HepG2 (cell line): ENCODE measurements at regions not wholly inside any gene's neighbourhood (a gene's known extent, or its start where the extent isn't known, plus 50 kb on each side); places are given as distances from the start of the nearest gene placed in this dataset.
"Not testable (repeated sequence)": the region's sequence is repeated elsewhere in the genome, so short reads cannot be mapped to it uniquely, and the experiment has no call there.

Experiments used
- ATAC-seq: fragments of 200-7000 bp; cut with Tn5 transposase; 3 replicates; pipeline ENCODE4 v1.9.1; 2020; ENCODE audit warnings: mild to moderate bottlenecking, moderate library complexity
- BruUV-seq: library from RNA; stranded (reverse); fragments of 400-500 nt; replicated peaks from 2 replicates; lab custom pipeline; 2021; lab: Mats Ljungman, UMichigan
- CTCF ChIA-PET: fragments of 300-600 bp; formaldehyde crosslinking; extraction: SDS; loops from one replicate; lab custom pipeline; 2021; ENCODE audit warnings: low total read pairs, inconsistent platforms, low intra/inter-chr PET ratio; lab: Yijun Ruan, JAX
- POLR2A ChIA-PET: fragments of 350-600 bp; sonication (Branson Sonifier 250); formaldehyde crosslinking; loops from one replicate; lab custom pipeline; 2020; ENCODE audit warnings: antibody characterized with exemption, inconsistent platforms; lab: Yijun Ruan, JAX
- DNase-seq: peaks from one replicate; pipeline ENCODE4 v3.0.0-alpha.2; 2015; ENCODE audit warnings: low spot score
- FAIRE-seq: peaks from 3 replicates; lab custom pipeline; 2011; peaks lifted over from hg19 to GRCh38; lab: Jason Lieb, UNC
- H2AFZ ChIP-seq: one replicate; pipeline ENCODE4 v1.6.1; 2011; ENCODE audit warnings: low read length, inconsistent platforms
- H3K27ac ChIP-seq: fragments of 300-600 bp; 3 replicates; pipeline ENCODE4 v1.8.0; 2011; ENCODE audit warnings: mixed run types, mild to moderate bottlenecking, mixed read lengths, low read length, inconsistent platforms; ENCODE audit not compliant: insufficient read depth; ENCODE audit errors: extremely low read length
- H3K27me3 ChIP-seq, 2 experiments: fragments of 200-600 bp in 1 of 2; 2 replicates in 1 of 2; 3 replicates in 1 of 2; pipeline versions ENCODE4 v1.6.0 to v1.8.0; 2011; ENCODE audit warnings: low read length in 2 of 2, mild to moderate bottlenecking in 2 of 2, moderate library complexity in 2 of 2, inconsistent platforms in 1 of 2; ENCODE audit not compliant: insufficient read depth in 2 of 2, control insufficient read depth in 1 of 2
- H3K36me3 ChIP-seq, 2 experiments: fragments of 200-600 bp in 1 of 2; replicated peaks in 1 of 2; 2 replicates in 1 of 2; 3 replicates in 1 of 2; pipeline versions ENCODE4 v1.5.1 to v1.8.0; 2011; ENCODE audit warnings: low read length in 2 of 2, inconsistent platforms in 1 of 2; ENCODE audit not compliant: insufficient read depth in 2 of 2, control insufficient read depth in 1 of 2
- H3K4me1 ChIP-seq: 2 replicates; pipeline ENCODE4 v1.5.1; 2012; ENCODE audit warnings: low read length, inconsistent platforms; ENCODE audit not compliant: insufficient read depth
- H3K4me2 ChIP-seq: 2 replicates; pipeline ENCODE4 v1.6.0; 2011; ENCODE audit warnings: low read depth, low read length, inconsistent platforms
- H3K4me3 ChIP-seq, 3 experiments: fragments of 200-600 bp in 1 of 3; sonication (generic), shearing (Covaris generic) in 1 of 3; replicated peaks in 1 of 3; 2 replicates each; pipeline ENCODE4 v1.5.1; 2011 to 2016; ENCODE audit warnings: low read length in 3 of 3, inconsistent platforms in 2 of 3, low read depth in 2 of 3, mild to moderate bottlenecking in 2 of 3, control low read depth in 1 of 3, mixed read lengths in 1 of 3; ENCODE audit not compliant: insufficient read depth in 1 of 3
- H3K79me2 ChIP-seq: one replicate; pipeline ENCODE4 v1.6.1; 2011; ENCODE audit warnings: low read length, inconsistent platforms; ENCODE audit not compliant: insufficient read depth
- H3K9ac ChIP-seq: 2 replicates; pipeline ENCODE4 v1.6.0; 2011; ENCODE audit warnings: mild to moderate bottlenecking, low read depth, low read length, inconsistent platforms; ENCODE audit not compliant: insufficient read depth
- H3K9me3 ChIP-seq: 2 replicates; pipeline ENCODE4 v1.5.1; 2012; ENCODE audit warnings: mild to moderate bottlenecking, low read length
- H4K20me1 ChIP-seq: 2 replicates; pipeline ENCODE4 v1.6.0; 2011; ENCODE audit warnings: inconsistent platforms, mild to moderate bottlenecking, low read length, moderate library complexity; ENCODE audit not compliant: insufficient read depth
- FOXA1 ChIP-seq, 2 experiments: fragments of 450-650 bp in 1 of 2; sonication (generic) in 1 of 2; formaldehyde crosslinking in 1 of 2; IDR thresholded peaks; 2 replicates each; pipeline versions ENCODE4 v1.4.0 to v1.6.1; 2016 to 2020; ENCODE audit warnings: missing genetic modification reagents in 1 of 2
- GATA4 ChIP-seq: sonication (generic); IDR thresholded peaks from 2 replicates; pipeline ENCODE4 v1.6.1; 2016; ENCODE audit warnings: antibody characterized with exemption, low read depth, borderline replicate concordance
- HMG20A ChIP-seq: IDR thresholded peaks from 2 replicates; pipeline ENCODE4 v1.6.1; 2016; ENCODE audit warnings: borderline replicate concordance
- PATZ1 ChIP-seq: sonication (generic); formaldehyde crosslinking; IDR thresholded peaks from 2 replicates; pipeline ENCODE4 v1.4.0; 2020; ENCODE audit warnings: missing genetic modification reagents
- RBM39 ChIP-seq: fragments of 200-400 bp; formaldehyde crosslinking; IDR thresholded peaks from one replicate; pipeline ENCODE4 v1.6.1; 2018; ENCODE audit warnings: antibody characterized with exemption, mild to moderate bottlenecking, low read depth, low read length; ENCODE audit not compliant: poor library complexity, severe bottlenecking
- SOX6 ChIP-seq, 2 experiments: fragments of 450-650 bp in 1 of 2; sonication (generic) in 1 of 2; formaldehyde crosslinking in 1 of 2; IDR thresholded peaks; 2 replicates each; pipeline versions ENCODE4 v1.4.0 to v1.6.1; 2017 to 2020; ENCODE audit warnings: antibody characterized with exemption in 1 of 2, mild to moderate bottlenecking in 1 of 2, missing genetic modification reagents in 1 of 2
- SP5 ChIP-seq: IDR thresholded peaks from 2 replicates; pipeline ENCODE4 v1.6.1; 2016; ENCODE audit warnings: low read depth, borderline replicate concordance
- YY1 ChIP-seq: IDR thresholded peaks from 2 replicates; pipeline ENCODE4 v1.6.1; 2011; ENCODE audit warnings: low read length, low read depth, moderate library complexity, mild to moderate bottlenecking; ENCODE audit not compliant: insufficient read depth, insufficient replicate concordance
- ZNF292 ChIP-seq: sonication (generic); formaldehyde crosslinking; IDR thresholded peaks from 2 replicates; pipeline ENCODE4 v1.8.1; 2022; ENCODE audit warnings: mild to moderate bottlenecking, low read depth, missing genetic modification reagents, borderline replicate concordance
- ZNF687 ChIP-seq: sonication (generic); formaldehyde crosslinking; IDR thresholded peaks from 2 replicates; pipeline ENCODE4 v1.5.1; 2020; ENCODE audit warnings: mild to moderate bottlenecking, missing genetic modification reagents, moderate library complexity
- ZNF710 ChIP-seq: sonication (generic); formaldehyde crosslinking; IDR thresholded peaks from 2 replicates; pipeline ENCODE4 v1.5.0; 2020; ENCODE audit warnings: mild to moderate bottlenecking, missing genetic modification reagents, borderline replicate concordance
- ZNF891 ChIP-seq: sonication (generic); formaldehyde crosslinking; IDR thresholded peaks from 2 replicates; pipeline ENCODE4 v1.5.0; 2020; ENCODE audit warnings: mild to moderate bottlenecking, missing genetic modification reagents
- WGBS: methylation state at CpG from one replicate; pipeline ENCODE4 v1.1.6; 2017; ENCODE audit warnings: low lambda C conversion rate; 5-methylcytosine and 5-hydroxymethylcytosine counted together
- in situ Hi-C: cut with HindIII; loops from 2 replicates; pipeline ENCODE4 v1.10.0; 2017; ENCODE audit warnings: low pct_unique_long_range_greater_than_20kb; ENCODE audit not compliant: extremely low pct_ligation_motif_present
- intact Hi-C: fragments of 100-400 bp; cut with micrococcal nuclease; formaldehyde crosslinking; loops from one replicate; pipeline ENCODE4 v1.10.0; 2022; ENCODE audit not compliant: unreplicated experiment

DNA sequence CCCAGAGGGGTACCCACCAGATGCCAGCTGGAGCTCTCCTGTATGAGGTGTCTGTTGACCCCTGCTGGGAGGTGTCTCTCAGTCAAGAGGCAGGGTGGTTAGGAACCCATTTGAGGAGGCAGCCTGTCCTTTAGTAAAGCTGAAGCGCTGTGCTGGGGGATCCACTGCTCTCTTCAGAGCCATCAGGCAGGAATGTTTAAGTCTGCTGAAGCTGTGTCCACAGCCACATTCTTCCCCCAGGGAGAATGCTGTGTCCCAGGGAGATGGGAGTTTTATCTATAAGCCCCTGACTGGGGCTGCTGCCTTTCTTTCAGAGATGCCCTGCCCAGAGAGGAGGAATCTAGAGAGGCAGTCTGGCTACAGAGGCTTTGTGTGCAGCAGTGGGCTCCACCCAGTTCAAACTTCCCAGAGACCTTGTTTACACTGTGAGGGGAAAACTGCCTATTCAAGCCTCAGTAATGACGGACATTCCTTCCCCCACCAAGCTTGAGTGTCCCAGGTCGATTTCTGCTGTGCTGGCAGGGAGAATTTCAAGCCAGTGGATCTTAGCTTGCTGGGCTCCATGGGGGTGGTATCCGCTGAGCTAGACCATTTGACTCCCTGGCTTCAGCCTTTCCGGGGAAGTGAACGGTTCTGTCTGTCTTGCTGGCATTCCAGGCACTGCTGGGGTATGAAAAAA lies 133.8 kb downstream of the LEPR start (continued):
- TF ChIP-seq FOXA1 (IDR thresholded peaks at IDR 0.05) = not testable (repeated sequence)
- TF ChIP-seq FOXA1 (CRISPR knock-in tag; IDR thresholded peaks at IDR 0.05) = peak; percentile 85
- peak; percentile 78; the same call in 1 of the 2 replicates for TF ChIP-seq ZNF292 (CRISPR knock-in tag)
- peak; percentile 64; the same call in 1 of the 2 replicates for TF ChIP-seq SP5 (CRISPR knock-in tag)
- 0 out of 2 replicates have a peak, but pooled peaks have one; percentile 27 for TF ChIP-seq PATZ1 (CRISPR knock-in tag)
- peak; percentile 45; the same call in 1 of the 2 replicates for TF ChIP-seq ZNF710 (CRISPR knock-in tag)
- TF ChIP-seq YY1 = peak; percentile 1

DNA sequence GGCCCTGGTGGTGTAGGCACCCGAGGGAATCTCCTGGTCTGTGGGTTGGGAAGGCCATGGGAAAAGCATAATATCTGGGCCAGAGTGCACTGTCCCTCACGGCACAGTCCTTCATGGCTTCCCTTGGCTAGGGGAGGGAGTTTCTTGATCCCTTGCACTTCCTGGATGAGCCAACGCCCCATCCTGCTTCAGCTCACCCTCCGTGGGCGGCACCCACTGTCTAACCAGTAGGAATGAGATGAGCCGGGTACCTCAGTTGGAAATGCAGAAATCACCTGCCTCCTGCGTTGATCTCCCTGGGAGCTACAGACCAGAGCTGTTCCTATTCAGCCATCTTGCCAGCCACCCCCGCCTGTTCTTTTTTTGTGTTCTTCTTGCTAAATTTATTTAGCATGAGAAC lies 134.4 kb downstream of the LEPR start:
- no TSS peak for BruUV-seq
- H3K27me3 ChIP-seq = no peaks in the 10 kb centered on the region
- H3K4me1 ChIP-seq = peaks cover 17% of the 10 kb centered on the region
- CTCF ChIA-PET = no interaction called here
- intact Hi-C loops (no loop called here), in situ Hi-C loops (no loop called here)
- POLR2A ChIA-PET = interaction anchor here (1.0 to 1.3 kb wide), 5 partner anchors 20 to 135 kb away, joined by 3 to 5 read pairs (median 4); partner anchors contain the start of genes LEPR and LEPROT
- no peaks in the 10 kb centered on the region for H3K9me3 ChIP-seq
- peak overlapping the region; percentile 7 to 44 (median 40); a peak in 4 of 6 replicates for H3K4me3 ChIP-seq
- H3K27ac ChIP-seq = peak overlapping the region; percentile 8
- H3K79me2 ChIP-seq = no peaks in the 10 kb centered on the region
- ATAC-seq (peak; percentile 73), FAIRE-seq (no peak), DNase-seq (no peak)
- 0 out of 2 replicates have a peak overlapping the region, but pooled peaks have one; percentile 31 for H3K9ac ChIP-seq
- WGBS = 35% methylated on average over 4 of the region's 8 CpGs
- H4K20me1 ChIP-seq = no peaks in the 10 kb centered on the region
- H2AFZ ChIP-seq = peak overlapping the region; percentile 3
- peak overlapping the region; percentile 82 for H3K4me2 ChIP-seq
- H3K36me3 ChIP-seq = no peaks in the 10 kb centered on the region
- TF ChIP-seq SOX6 (IDR thresholded peaks at IDR 0.05) (no peak), SOX6 (CRISPR knock-in tag; IDR thresholded peaks at IDR 0.05) (no peak), ZNF687 (CRISPR knock-in tag) (peak; percentile 15; the same call in 1 of the 2 replicates), GATA4 (no peak), HMG20A (no peak), RBM39 (no peak), ZNF891 (CRISPR knock-in tag) (0 out of 2 replicates have a peak, but pooled peaks have one; percentile 36)
